Fibroblast of pulmonary artery (primary cell): ENCODE measurements at regions not wholly inside any gene's neighbourhood (a gene's known extent, or its start where the extent isn't known, plus 50 kb on each side); places are given as distances from the start of the nearest gene placed in this dataset.

Source experiments
- DNase-seq: peaks from one replicate; pipeline ENCODE4 v3.0.0-alpha.2; 2010; ENCODE audit warnings: low read depth
- H3K4me3 ChIP-seq: replicated peaks from 2 replicates; pipeline ENCODE4 v1.5.1; 2011; ENCODE audit warnings: low read depth, mild to moderate bottlenecking, control low read depth, low read length, moderate library complexity
- CTCF ChIP-seq: IDR thresholded peaks from 2 replicates; pipeline ENCODE4 v1.5.1; 2011; ENCODE audit warnings: mild to moderate bottlenecking, control low read depth, low read length, inconsistent platforms; ENCODE audit errors: missing control alignments

GRCh38 chr15:88398011-88398410 is 69.2 kb downstream of the MRPL46 start:
- no peak for TF ChIP-seq CTCF

GRCh38 chr15:88397506-88397905 is 69.7 kb downstream of the MRPL46 start:
- no peak for TF ChIP-seq CTCF
- H3K4me3 ChIP-seq: no peak overlapping the region
- DNase-seq: no peak

More at GRCh38 chr15:88398011-88398410, 69.2 kb downstream of the MRPL46 start:
- DNase-seq: no peak
- H3K4me3 ChIP-seq: no peak overlapping the region

GRCh38 chr15:88395872-88396781 is 71.1 kb downstream of the MRPL46 start:
- TF ChIP-seq CTCF: no peak
- no peak overlapping the region for H3K4me3 ChIP-seq
- no peak for DNase-seq

- TF ChIP-seq CTCF: no peak
- no peak for DNase-seq
- H3K4me3 ChIP-seq: no peak overlapping the region
Measured at GRCh38 chr15:88395241-88395640, 71.9 kb downstream of the MRPL46 start.

GRCh38 chr15:88394553-88395145 is 72.5 kb downstream of the MRPL46 start:
- H3K4me3 ChIP-seq: no peak overlapping the region
- no peak for TF ChIP-seq CTCF
- no peak for DNase-seq

GRCh38 chr15:88393719-88394519 is 73.3 kb downstream of the MRPL46 start:
- TF ChIP-seq CTCF: no peak
- H3K4me3 ChIP-seq: no peak overlapping the region
- no peak for DNase-seq
